ENCODE measurements at regions not wholly inside any gene's neighbourhood (a gene's known extent, or its start where the extent isn't known, plus 50 kb on each side); places are given as distances from the start of the nearest gene placed in this dataset.

DNA sequence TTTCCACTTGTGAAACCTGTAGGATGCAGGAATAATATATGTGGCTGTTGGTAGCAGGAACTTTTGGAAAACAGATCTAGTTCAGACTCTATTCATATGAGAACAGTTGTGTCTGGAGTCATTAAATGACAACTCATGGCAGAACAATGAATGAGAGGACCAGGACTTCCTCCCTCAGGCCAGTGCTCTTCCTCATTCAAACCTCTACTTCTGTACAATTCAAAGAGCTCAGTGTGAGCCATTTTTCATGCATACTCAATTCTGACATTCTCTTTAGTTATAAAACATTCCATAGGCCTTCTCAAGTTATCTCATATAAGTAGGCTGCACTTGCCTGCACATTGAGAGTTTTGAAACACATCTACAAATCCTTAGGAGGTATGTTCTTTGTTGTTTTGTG lies 1526.6 kb upstream of the FLRT2 start:
- TF ChIP-seq, protein P1, sequence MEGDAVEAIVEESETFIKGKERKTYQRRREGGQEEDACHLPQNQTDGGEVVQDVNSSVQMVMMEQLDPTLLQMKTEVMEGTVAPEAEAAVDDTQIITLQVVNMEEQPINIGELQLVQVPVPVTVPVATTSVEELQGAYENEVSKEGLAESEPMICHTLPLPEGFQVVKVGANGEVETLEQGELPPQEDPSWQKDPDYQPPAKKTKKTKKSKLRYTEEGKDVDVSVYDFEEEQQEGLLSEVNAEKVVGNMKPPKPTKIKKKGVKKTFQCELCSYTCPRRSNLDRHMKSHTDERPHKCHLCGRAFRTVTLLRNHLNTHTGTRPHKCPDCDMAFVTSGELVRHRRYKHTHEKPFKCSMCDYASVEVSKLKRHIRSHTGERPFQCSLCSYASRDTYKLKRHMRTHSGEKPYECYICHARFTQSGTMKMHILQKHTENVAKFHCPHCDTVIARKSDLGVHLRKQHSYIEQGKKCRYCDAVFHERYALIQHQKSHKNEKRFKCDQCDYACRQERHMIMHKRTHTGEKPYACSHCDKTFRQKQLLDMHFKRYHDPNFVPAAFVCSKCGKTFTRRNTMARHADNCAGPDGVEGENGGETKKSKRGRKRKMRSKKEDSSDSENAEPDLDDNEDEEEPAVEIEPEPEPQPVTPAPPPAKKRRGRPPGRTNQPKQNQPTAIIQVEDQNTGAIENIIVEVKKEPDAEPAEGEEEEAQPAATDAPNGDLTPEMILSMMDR (IDR thresholded peaks at IDR 0.05): no peak
- TF ChIP-seq POLR2AphosphoS5 (IDR thresholded peaks at IDR 0.05; ENCODE audit: low read depth, low read length): no peak
